HCT116 (cell line): ENCODE measurements at regions not wholly inside any gene's neighbourhood (a gene's known extent, or its start where the extent isn't known, plus 50 kb on each side); places are given as distances from the start of the nearest gene placed in this dataset.
"Not testable (repeated sequence)": the region's sequence is repeated elsewhere in the genome, so short reads cannot be mapped to it uniquely, and the experiment has no call there.

Experiments
- ATAC-seq: fragments of 200-7000 bp; cut with Tn5 transposase; 2 replicates; pipeline ENCODE4 v1.9.1; 2020; ENCODE audit warnings: mild to moderate bottlenecking, moderate library complexity
- BruUV-seq: library from RNA; stranded (reverse); fragments of 400-500 nt; replicated peaks from 2 replicates; lab custom pipeline; 2021; lab: Mats Ljungman, UMichigan
- CTCF ChIA-PET: fragments of 300-600 bp; sonication (Branson Sonifier 250); formaldehyde crosslinking; loops from one replicate; lab custom pipeline; 2021; ENCODE audit warnings: antibody characterized with exemption; lab: Charles Lee
- POLR2A ChIA-PET: fragments of 300-600, 350-600 bp; sonication (Branson Sonifier 250); formaldehyde crosslinking; loops from one replicate; lab custom pipeline; 2021; ENCODE audit warnings: antibody characterized with exemption; lab: Charles Lee
- RAD21 ChIA-PET, 2 experiments: fragments of 300-600 bp; sonication (Branson Sonifier 250); formaldehyde crosslinking; loops; one replicate each; lab custom pipeline; 2023; ENCODE audit warnings: low total read pairs in 2 of 2; ENCODE audit not compliant: uncharacterized antibody in 2 of 2, unreplicated experiment in 2 of 2, low non-redundant PET in 1 of 2; lab: Charles Lee
- DNase-seq: peaks from one replicate; pipeline ENCODE4 v3.0.0-alpha.2; 2010; ENCODE audit warnings: low read depth, low spot score
- H2AFZ ChIP-seq: fragments of 200-600 bp; shearing (Covaris generic), sonication (generic); 2 replicates; pipeline ENCODE4 v1.6.1; 2017; ENCODE audit warnings: low read depth, mixed run types, mixed read lengths, antibody characterized with exemption, low read length; ENCODE audit not compliant: poor library complexity, severe bottlenecking
- H3K27ac ChIP-seq: 2 replicates; pipeline ENCODE4 v1.5.1; 2012; ENCODE audit warnings: low read depth, low read length
- H3K27me3 ChIP-seq: fragments of 200-600 bp; sonication (generic); 2 replicates; pipeline ENCODE4 v1.6.1; 2016; ENCODE audit warnings: mixed run types, low read length, mixed read lengths; ENCODE audit not compliant: insufficient read depth
- H3K36me3 ChIP-seq, 2 experiments: fragments of 200-500 bp in 1 of 2; fragments of 200-600 bp in 1 of 2; sonication (Bioruptor generic) in 1 of 2; sonication (generic) in 1 of 2; 2 replicates each; pipeline versions ENCODE4 v1.5.1 to v1.6.1; 2014 to 2016; ENCODE audit warnings: low read length in 2 of 2, inconsistent platforms in 1 of 2, mixed read lengths in 1 of 2, mixed run types in 1 of 2; ENCODE audit not compliant: insufficient read depth in 2 of 2, control insufficient read depth in 1 of 2
- H3K4me1 ChIP-seq, 2 experiments: fragments of 200-600 bp in 1 of 2; sonication (generic) in 1 of 2; 2 replicates each; pipeline versions ENCODE4 v1.5.1 to v1.6.1; 2012 to 2017; ENCODE audit warnings: low read length in 2 of 2, inconsistent platforms in 1 of 2, mild to moderate bottlenecking in 1 of 2, mixed read lengths in 1 of 2, mixed run types in 1 of 2, moderate library complexity in 1 of 2; ENCODE audit not compliant: insufficient read depth in 2 of 2, control insufficient read depth in 1 of 2
- H3K4me2 ChIP-seq: fragments of 200-600 bp; sonication (generic); 2 replicates; pipeline ENCODE4 v1.6.1; 2017; ENCODE audit warnings: mixed run types, low read length, mixed read lengths
- H3K4me3 ChIP-seq, 2 experiments: fragments of 200-600 bp in 1 of 2; sonication (generic) in 1 of 2; replicated peaks in 1 of 2; 2 replicates each; pipeline ENCODE4 v1.5.1; 2011 to 2016; ENCODE audit warnings: low read length in 2 of 2, control low read depth in 1 of 2, low read depth in 1 of 2, mild to moderate bottlenecking in 1 of 2, mixed read lengths in 1 of 2, mixed run types in 1 of 2
- H3K79me2 ChIP-seq: fragments of 200-600 bp; sonication (generic); 2 replicates; pipeline ENCODE4 v1.6.1; 2017; ENCODE audit warnings: mild to moderate bottlenecking, mixed run types, low read length, moderate library complexity, mixed read lengths; ENCODE audit not compliant: insufficient read depth
- H3K9ac ChIP-seq: fragments of 200-600 bp; sonication (generic); 2 replicates; pipeline ENCODE4 v1.6.1; 2016; ENCODE audit warnings: low read length, mixed read lengths
- H3K9me2 ChIP-seq: fragments of 200-600 bp; sonication (generic), shearing (Covaris generic); 2 replicates; pipeline ENCODE4 v1.6.1; 2017; ENCODE audit warnings: mixed run types, mild to moderate bottlenecking, moderate library complexity; ENCODE audit not compliant: insufficient read depth
- H3K9me3 ChIP-seq, 2 experiments: fragments of 200-500 bp in 1 of 2; fragments of 200-600 bp in 1 of 2; sonication (Bioruptor generic) in 1 of 2; sonication (generic) in 1 of 2; 2 replicates each; pipeline ENCODE4 v1.6.1; 2014 to 2017; ENCODE audit warnings: low read length in 2 of 2, mixed read lengths in 2 of 2, inconsistent platforms in 1 of 2, low read depth in 1 of 2, mild to moderate bottlenecking in 1 of 2, mixed run types in 1 of 2, moderate library complexity in 1 of 2; ENCODE audit not compliant: control insufficient read depth in 1 of 2, insufficient read depth in 1 of 2
- H4K20me1 ChIP-seq: fragments of 200-600 bp; sonication (generic), shearing (Covaris generic); 2 replicates; pipeline ENCODE4 v1.6.1; 2017; ENCODE audit warnings: mixed run types, mild to moderate bottlenecking, moderate library complexity; ENCODE audit not compliant: insufficient read depth
- CBX3 ChIP-seq: IDR thresholded peaks from 2 replicates; pipeline ENCODE4 v1.6.1; 2012; ENCODE audit warnings: low read depth
- CEBPB ChIP-seq: IDR thresholded peaks from 2 replicates; pipeline ENCODE4 v1.6.1; 2012; ENCODE audit warnings: low read depth
- FOSL1 ChIP-seq: IDR thresholded peaks from 2 replicates; pipeline ENCODE4 v1.6.1; 2012; ENCODE audit warnings: low read depth
- MAX ChIP-seq: IDR thresholded peaks from 2 replicates; pipeline ENCODE4 v1.6.1; 2012
- RAD21 ChIP-seq: IDR thresholded peaks from 2 replicates; pipeline ENCODE4 v1.6.1; 2012; ENCODE audit warnings: low read depth, mild to moderate bottlenecking
- YY1 ChIP-seq: IDR thresholded peaks from 2 replicates; pipeline ENCODE4 v1.6.1; 2011; ENCODE audit warnings: low read length, low read depth, moderate library complexity, mild to moderate bottlenecking; ENCODE audit not compliant: insufficient replicate concordance; ENCODE audit errors: extremely low read depth
- intact Hi-C: fragments of 100-400 bp; cut with micrococcal nuclease; formaldehyde crosslinking; loops from 2 replicates; pipeline ENCODE4 v1.10.0; 2022

GRCh38 chr14:71400871-71401321 lies 493.6 kb downstream of the PCNX1 start:
- ChIA-PET RAD21 (no interaction called here), POLR2A (no interaction called here), CTCF (no interaction called here)
- Histone ChIP-seq H3K9me3 (no peaks in the 10 kb centered on the region), H4K20me1 (no peaks in the 10 kb centered on the region), H3K27me3 (no peaks in the 10 kb centered on the region), H3K79me2 (peaks cover 4% of the 10 kb centered on the region), H3K9me2 (no peaks in the 10 kb centered on the region), H3K4me1 (peaks cover 0 to 8% of the 10 kb centered on the region in 2 experiments; a peak in 2 of 4 replicates), H3K4me2 (no peak overlapping the region), H2AFZ (no peak overlapping the region), H3K4me3 (no peak overlapping the region), H3K9ac (no peak overlapping the region), H3K36me3 (no peaks in the 10 kb centered on the region), H3K27ac (no peak overlapping the region)
- TF ChIP-seq CEBPB (no peak), YY1 (no peak), RAD21 (no peak), MAX (no peak), FOSL1 (no peak), CBX3 (no peak)
- ATAC-seq, result no peak
- DNase-seq, result no peak
- BruUV-seq, result no TSS peak
- intact Hi-C loops, result no loop called here

GRCh38 chr14:71402415-71402814 lies 495.2 kb downstream of the PCNX1 start:
- RAD21 ChIA-PET, DNase-seq, H4K20me1 ChIP-seq, H3K4me3 ChIP-seq, CTCF ChIA-PET, H3K36me3 ChIP-seq, H3K27ac ChIP-seq, H3K9ac ChIP-seq, H3K4me1 ChIP-seq, H3K9me3 ChIP-seq, POLR2A ChIA-PET, ATAC-seq, H3K9me2 ChIP-seq, H2AFZ ChIP-seq, H3K27me3 ChIP-seq, intact Hi-C loops, BruUV-seq, H3K79me2 ChIP-seq: not testable (repeated sequence)
- peak overlapping the region; percentile 17 for H3K4me2 ChIP-seq
